Fibroblast of lung (primary cell): ENCODE measurements at regions not wholly inside any gene's neighbourhood (a gene's known extent, or its start where the extent isn't known, plus 50 kb on each side); places are given as distances from the start of the nearest gene placed in this dataset.

Experiments used
- DNase-seq, 2 donors: peaks; one replicate each; pipeline versions ENCODE4 v3.0.0 to v3.0.0-alpha.2; 2010; ENCODE audit warnings: low read depth in 2 of 2
- H2AFZ ChIP-seq: 2 replicates; pipeline ENCODE4 v1.5.1; 2012; ENCODE audit warnings: low read length, control low read depth, inconsistent platforms
- H3K27ac ChIP-seq: 2 replicates; pipeline ENCODE4 v1.5.1; 2011; ENCODE audit warnings: low read length, control low read depth; ENCODE audit not compliant: insufficient read depth
- H3K27me3 ChIP-seq: 2 replicates; pipeline ENCODE4 v1.5.1; 2011; ENCODE audit warnings: mild to moderate bottlenecking, low read length; ENCODE audit not compliant: control insufficient read depth, insufficient read depth
- H3K36me3 ChIP-seq: 2 replicates; pipeline ENCODE4 v1.5.1; 2011; ENCODE audit warnings: low read length; ENCODE audit not compliant: control insufficient read depth, insufficient read depth
- H3K4me1 ChIP-seq: 2 replicates; pipeline ENCODE4 v1.5.1; 2011; ENCODE audit warnings: low read length; ENCODE audit not compliant: control insufficient read depth, insufficient read depth; ENCODE audit errors: extremely low read depth
- H3K4me2 ChIP-seq: 2 replicates; pipeline ENCODE4 v1.5.1; 2011; ENCODE audit warnings: low read length, control low read depth; ENCODE audit not compliant: insufficient read depth; ENCODE audit errors: extremely low read depth
- H3K4me3 ChIP-seq, 4 experiments: fragments of 200-600 bp in 1 of 4; sonication (generic) in 1 of 4; replicated peaks in 1 of 4; 2 replicates each; pipeline ENCODE4 v1.5.1; 2011 to 2016; ENCODE audit warnings: low read length in 4 of 4, low read depth in 3 of 4, mild to moderate bottlenecking in 3 of 4, control low read depth in 2 of 4, inconsistent platforms in 1 of 4, mixed read lengths in 1 of 4; ENCODE audit not compliant: insufficient read depth in 1 of 4; ENCODE audit errors: control extremely low read depth in 1 of 4
- H3K79me2 ChIP-seq: 2 replicates; pipeline ENCODE4 v1.5.1; 2012; ENCODE audit warnings: mild to moderate bottlenecking, low read length, inconsistent platforms; ENCODE audit not compliant: control insufficient read depth, insufficient read depth
- H3K9ac ChIP-seq: 2 replicates; pipeline ENCODE4 v1.5.1; 2011; ENCODE audit warnings: mild to moderate bottlenecking, low read length, control low read depth; ENCODE audit not compliant: insufficient read depth
- H3K9me3 ChIP-seq: 2 replicates; pipeline ENCODE4 v1.5.1; 2012; ENCODE audit warnings: low read depth, low read length; ENCODE audit not compliant: control insufficient read depth, insufficient read depth
- H4K20me1 ChIP-seq: 2 replicates; pipeline ENCODE4 v1.5.1; 2011; ENCODE audit warnings: low read length; ENCODE audit not compliant: control insufficient read depth, insufficient read depth; ENCODE audit errors: extremely low read depth
- CTCF ChIP-seq, 2 donors: IDR thresholded peaks in 1 of 2; conservative IDR thresholded peaks in 1 of 2; 1 replicate in 1 of 2; 2 replicates in 1 of 2; pipeline ENCODE4 v1.5.1; 2011 to 2012; ENCODE audit warnings: low read length in 2 of 2, control low read depth in 1 of 2, inconsistent platforms in 1 of 2, low read depth in 1 of 2, mild to moderate bottlenecking in 1 of 2
- EZH2 ChIP-seq: IDR thresholded peaks from 2 replicates; pipeline ENCODE4 v1.5.1; 2012; ENCODE audit warnings: low read length, control low read depth, mild to moderate bottlenecking; ENCODE audit errors: missing control alignments

- H3K27me3 ChIP-seq: no peaks in the 10 kb centered on the region
- TF ChIP-seq CTCF (conservative IDR thresholded peaks at IDR 0.05 in 1 of 2, IDR thresholded peaks at IDR 0.05 in 1 of 2; ENCODE audit: low read depth in 1 of 2, low read length in 2 of 2) (no peak), EZH2 (no peak)
Observed at GRCh38 chr22:47765757-47766156, 1003.3 kb downstream of the TBC1D22A start.

GRCh38 chr22:47762141-47762540, 999.7 kb downstream of the TBC1D22A start:
- no peaks in the 10 kb centered on the region for H4K20me1 ChIP-seq
- no peak overlapping the region for H2AFZ ChIP-seq
- TF ChIP-seq CTCF (conservative IDR thresholded peaks at IDR 0.05 in 1 of 2, IDR thresholded peaks at IDR 0.05 in 1 of 2; ENCODE audit: low read depth in 1 of 2, low read length in 2 of 2) (no peak), EZH2 (no peak)
- H3K9me3 ChIP-seq: no peaks in the 10 kb centered on the region
- H3K36me3 ChIP-seq: no peaks in the 10 kb centered on the region
- no peak overlapping the region for H3K9ac ChIP-seq
- no peaks in the 10 kb centered on the region for H3K27me3 ChIP-seq
- H3K4me1 ChIP-seq: no peaks in the 10 kb centered on the region
- H3K79me2 ChIP-seq: no peaks in the 10 kb centered on the region
- H3K4me3 ChIP-seq: no peak overlapping the region
- H3K27ac ChIP-seq: no peak overlapping the region
- no peak overlapping the region for H3K4me2 ChIP-seq
- DNase-seq: no peak

More at GRCh38 chr22:47765757-47766156, 1003.3 kb downstream of the TBC1D22A start:
- Histone ChIP-seq H3K79me2 (no peaks in the 10 kb centered on the region), H3K9ac (no peak overlapping the region), H3K27ac (no peak overlapping the region), H2AFZ (no peak overlapping the region), H3K4me3 (no peak overlapping the region), H3K36me3 (no peaks in the 10 kb centered on the region), H3K4me2 (no peak overlapping the region), H3K9me3 (no peaks in the 10 kb centered on the region), H4K20me1 (no peaks in the 10 kb centered on the region), H3K4me1 (no peaks in the 10 kb centered on the region)
- DNase-seq: no peak

GRCh38 chr22:47759909-47760308, 997.5 kb downstream of the TBC1D22A start:
- Histone ChIP-seq H2AFZ (no peak overlapping the region), H3K9me3 (no peaks in the 10 kb centered on the region), H3K27ac (no peak overlapping the region), H4K20me1 (no peaks in the 10 kb centered on the region), H3K4me2 (no peak overlapping the region), H3K27me3 (no peaks in the 10 kb centered on the region), H3K36me3 (no peaks in the 10 kb centered on the region), H3K9ac (no peak overlapping the region), H3K4me1 (no peaks in the 10 kb centered on the region), H3K4me3 (no peak overlapping the region), H3K79me2 (no peaks in the 10 kb centered on the region)
- no peak for DNase-seq
- TF ChIP-seq CTCF (conservative IDR thresholded peaks at IDR 0.05 in 1 of 2, IDR thresholded peaks at IDR 0.05 in 1 of 2; ENCODE audit: low read depth in 1 of 2, low read length in 2 of 2) (no peak), EZH2 (no peak)
